ENCODE measurements at regions not wholly inside any gene's neighbourhood (a gene's known extent, or its start where the extent isn't known, plus 50 kb on each side); places are given as distances from the start of the nearest gene placed in this dataset.

DNA sequence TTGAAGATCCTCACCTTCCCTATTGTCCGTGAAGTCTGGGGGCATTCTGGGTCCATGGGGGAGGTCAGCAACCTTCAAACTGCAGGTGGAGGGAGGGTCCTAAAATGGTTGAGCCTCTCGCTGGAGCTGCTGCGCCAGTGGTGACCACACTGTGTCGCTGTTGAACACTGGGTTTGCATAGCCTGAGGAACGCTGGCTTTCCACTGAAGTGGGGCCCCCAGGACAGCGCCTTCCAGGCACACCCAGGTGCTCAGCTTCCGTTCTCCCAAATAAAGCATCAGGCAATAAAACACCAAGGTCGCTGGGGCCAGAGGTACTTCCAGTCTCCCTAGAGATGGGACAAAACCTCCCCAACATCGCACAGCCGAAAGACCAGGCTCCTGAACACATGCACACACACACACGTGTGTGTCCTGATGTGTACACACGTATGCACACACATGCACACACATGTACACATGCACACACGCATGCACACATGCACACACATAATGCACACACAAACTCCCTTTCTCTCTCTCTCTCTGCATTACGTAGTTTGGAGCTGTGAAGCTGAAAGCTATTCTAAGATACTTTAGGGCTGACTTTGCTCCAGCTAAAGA is 120.6 kb downstream of the IRF8 start:
- CTCF ChIA-PET, result interaction anchor here (1.7 kb wide), 1 partner anchor 200 kb away, joined by 8 read pairs; no protein-coding TSS in a partner anchor
- no peak for DNase-seq (ENCODE audit: extremely low spot score)
- TF ChIP-seq, protein P1, sequence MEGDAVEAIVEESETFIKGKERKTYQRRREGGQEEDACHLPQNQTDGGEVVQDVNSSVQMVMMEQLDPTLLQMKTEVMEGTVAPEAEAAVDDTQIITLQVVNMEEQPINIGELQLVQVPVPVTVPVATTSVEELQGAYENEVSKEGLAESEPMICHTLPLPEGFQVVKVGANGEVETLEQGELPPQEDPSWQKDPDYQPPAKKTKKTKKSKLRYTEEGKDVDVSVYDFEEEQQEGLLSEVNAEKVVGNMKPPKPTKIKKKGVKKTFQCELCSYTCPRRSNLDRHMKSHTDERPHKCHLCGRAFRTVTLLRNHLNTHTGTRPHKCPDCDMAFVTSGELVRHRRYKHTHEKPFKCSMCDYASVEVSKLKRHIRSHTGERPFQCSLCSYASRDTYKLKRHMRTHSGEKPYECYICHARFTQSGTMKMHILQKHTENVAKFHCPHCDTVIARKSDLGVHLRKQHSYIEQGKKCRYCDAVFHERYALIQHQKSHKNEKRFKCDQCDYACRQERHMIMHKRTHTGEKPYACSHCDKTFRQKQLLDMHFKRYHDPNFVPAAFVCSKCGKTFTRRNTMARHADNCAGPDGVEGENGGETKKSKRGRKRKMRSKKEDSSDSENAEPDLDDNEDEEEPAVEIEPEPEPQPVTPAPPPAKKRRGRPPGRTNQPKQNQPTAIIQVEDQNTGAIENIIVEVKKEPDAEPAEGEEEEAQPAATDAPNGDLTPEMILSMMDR (IDR thresholded peaks at IDR 0.05; ENCODE audit: control extremely low read depth, extremely low read depth, low read depth, missing control alignments), result no peak
- POLR2A ChIA-PET, result no interaction called here

DNA sequence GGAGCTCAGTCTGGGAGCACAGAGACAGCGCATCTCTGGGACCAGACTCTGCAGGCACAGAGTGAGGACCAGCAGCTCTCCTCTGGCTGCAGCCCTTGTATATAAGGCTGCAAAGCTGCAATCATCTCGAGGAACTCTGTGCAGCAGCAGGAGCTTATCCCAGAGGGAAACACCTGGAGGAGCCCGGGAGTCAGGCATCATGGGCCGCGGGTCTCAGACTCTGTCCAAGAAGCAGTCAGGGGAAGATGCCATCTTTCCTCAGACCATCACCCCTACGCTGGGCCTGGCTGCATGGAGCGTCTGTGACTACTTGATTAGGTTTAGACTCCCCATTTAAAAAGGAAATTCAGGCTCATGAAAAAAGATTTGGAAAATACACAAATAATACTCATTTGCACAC is 122.0 kb downstream of the IRF8 start:
- CTCF ChIA-PET, result interaction anchor here (0.9 to 3.9 kb wide), 5 partner anchors 9 to 202 kb away, joined by 3 to 32 read pairs (median 5); no protein-coding TSS in a partner anchor
- TF ChIP-seq, protein P1 (IDR thresholded peaks at IDR 0.05; ENCODE audit: control extremely low read depth, extremely low read depth, low read depth, missing control alignments), result no peak
- POLR2A ChIA-PET, result no interaction called here
- DNase-seq (ENCODE audit: extremely low spot score), result no peak

DNA sequence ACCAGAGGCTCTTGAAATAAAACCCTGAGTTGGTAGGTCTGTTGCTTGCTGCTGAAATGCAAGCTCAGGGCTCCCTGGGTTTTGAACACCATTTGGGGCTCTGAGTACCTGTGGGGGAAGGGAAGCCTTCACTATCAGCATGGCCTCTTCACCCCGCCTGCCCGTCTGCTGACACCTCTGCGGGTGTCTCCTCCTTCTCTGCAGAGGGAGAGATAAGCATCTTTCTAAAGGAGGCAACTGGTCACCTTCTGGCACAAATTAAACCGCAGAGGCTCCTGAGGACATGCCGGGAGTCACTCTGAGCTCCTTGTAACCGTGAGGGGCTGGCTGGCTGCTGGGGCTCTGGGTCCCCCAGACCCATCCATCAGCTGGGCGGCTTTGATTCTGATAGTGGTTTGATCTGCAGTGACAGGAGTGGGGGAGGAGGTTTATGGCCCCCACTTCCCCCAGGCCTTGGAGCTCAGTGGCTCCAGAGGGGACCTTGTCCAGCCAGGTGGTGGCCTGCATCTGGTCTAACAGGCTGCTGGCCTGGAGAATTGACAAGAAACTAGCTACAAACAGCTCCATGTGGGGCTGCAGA is 123.5 kb downstream of the IRF8 start:
- ChIA-PET POLR2A (no interaction called here), CTCF (interaction anchor here (0.9 to 3.9 kb wide), 4 partner anchors 9 to 203 kb away, joined by 4 to 32 read pairs (median 6); no protein-coding TSS in a partner anchor)
- TF ChIP-seq, protein P1 (IDR thresholded peaks at IDR 0.05; ENCODE audit: control extremely low read depth, extremely low read depth, low read depth, missing control alignments), result no peak
- no peak for DNase-seq (ENCODE audit: extremely low spot score)

DNA sequence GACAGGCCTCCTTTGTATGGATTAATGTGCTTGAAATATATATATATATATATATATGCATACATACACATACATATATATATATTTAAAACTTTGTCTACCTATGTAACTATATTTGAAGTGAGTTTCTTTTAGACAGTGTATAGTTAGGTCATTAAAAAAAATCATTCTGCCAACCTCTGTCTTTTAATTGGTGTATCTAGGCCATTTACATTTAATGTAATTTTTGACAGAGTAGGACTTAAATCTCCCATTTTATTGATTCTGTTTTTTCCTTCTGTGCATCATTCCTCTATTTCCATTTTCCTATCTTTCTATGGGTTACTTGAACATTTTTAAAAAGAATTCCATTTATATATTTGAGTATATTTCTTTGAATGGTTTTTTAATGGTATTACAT is 125.2 kb downstream of the IRF8 start:
- CTCF ChIA-PET, result no interaction called here
- DNase-seq (ENCODE audit: extremely low spot score), result no peak
- TF ChIP-seq, protein P1 (IDR thresholded peaks at IDR 0.05; ENCODE audit: control extremely low read depth, extremely low read depth, low read depth, missing control alignments), result no peak
- POLR2A ChIA-PET, result no interaction called here

DNA sequence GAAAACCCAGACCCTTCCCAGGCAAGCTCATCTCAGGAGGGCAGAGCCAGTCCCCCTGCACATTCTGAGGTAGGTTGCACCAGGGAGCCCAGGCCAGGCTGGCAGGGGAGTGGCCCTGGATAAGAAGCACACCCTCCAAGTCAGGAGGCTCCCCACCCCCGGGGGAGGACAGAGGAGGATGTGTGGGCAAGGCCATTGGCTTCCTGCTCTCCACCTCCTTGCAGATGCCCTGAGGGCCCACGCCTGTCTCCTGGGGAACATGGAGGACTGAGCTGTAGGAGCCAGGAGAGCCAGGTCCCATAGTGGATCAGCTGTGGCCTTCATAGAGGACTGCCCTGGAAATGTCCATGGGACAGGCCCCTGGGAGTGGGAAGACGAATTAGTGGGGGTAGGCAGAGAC is 126.7 kb downstream of the IRF8 start:
- TF ChIP-seq, protein P1 (IDR thresholded peaks at IDR 0.05; ENCODE audit: control extremely low read depth, extremely low read depth, low read depth, missing control alignments), result no peak
- ChIA-PET CTCF (interaction anchor here (1.5 kb wide), 2 partner anchors 39 to 204 kb away, joined by 3 to 4 read pairs; no protein-coding TSS in a partner anchor), POLR2A (no interaction called here)
- no peak for DNase-seq (ENCODE audit: extremely low spot score)

DNA sequence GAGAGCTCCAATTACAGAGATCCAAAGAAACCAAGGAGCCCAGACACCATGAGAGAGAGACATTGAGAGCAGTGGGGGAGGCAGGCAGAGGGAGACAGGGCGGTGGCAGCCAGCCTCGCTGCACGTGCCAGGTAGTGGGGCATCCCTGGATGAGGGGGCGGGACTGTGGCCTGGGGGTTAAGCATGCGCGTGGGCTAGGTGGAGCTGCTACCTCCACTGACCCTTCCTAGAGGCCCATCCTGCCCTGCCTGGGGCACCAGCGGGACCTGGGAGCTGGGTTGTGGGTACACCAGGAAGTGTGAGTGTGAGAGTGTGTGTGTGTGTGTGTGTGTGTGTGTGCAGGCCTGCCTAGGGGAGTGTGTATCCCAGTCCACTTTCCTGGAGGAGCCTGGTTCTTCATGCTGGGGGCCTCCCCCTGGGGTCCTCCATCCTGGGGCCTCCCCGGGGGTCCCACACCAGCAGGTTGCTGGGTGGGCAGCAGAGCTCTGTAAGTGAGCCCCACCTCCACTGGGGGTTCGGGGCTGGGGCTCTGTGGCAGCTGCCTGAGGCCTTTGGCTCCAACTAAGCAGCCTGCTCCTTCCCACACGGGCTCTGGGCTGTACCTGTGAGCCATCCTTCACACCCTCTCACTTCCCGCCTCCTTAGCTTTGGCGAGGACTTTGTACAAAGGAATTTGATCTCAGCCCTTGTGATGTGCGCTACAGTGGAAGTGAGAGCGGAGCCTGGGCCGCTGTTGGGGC is 127.4 kb downstream of the IRF8 start:
- TF ChIP-seq, protein P1 (IDR thresholded peaks at IDR 0.05; ENCODE audit: control extremely low read depth, extremely low read depth, low read depth, missing control alignments), result no peak
- CTCF ChIA-PET, result interaction anchor here (0.7 to 1.5 kb wide), 3 partner anchors 39 to 205 kb away, joined by 3 to 4 read pairs (median 3); no protein-coding TSS in a partner anchor
- POLR2A ChIA-PET, result no interaction called here
- no peak for DNase-seq (ENCODE audit: extremely low spot score)
